Astrocyte (in vitro differentiated cells and primary cell): ENCODE measurements at regions not wholly inside any gene's neighbourhood (a gene's known extent, or its start where the extent isn't known, plus 50 kb on each side); places are given as distances from the start of the nearest gene placed in this dataset.

Source experiments
- DNase-seq: peaks from one replicate; pipeline ENCODE4 v3.0.0-alpha.2; 2010; ENCODE audit warnings: low read depth
- FAIRE-seq: peaks from 2 replicates; lab custom pipeline; 2011; peaks lifted over from hg19 to GRCh38; lab: Jason Lieb, UNC
- H2AFZ ChIP-seq: 2 replicates; pipeline ENCODE4 v1.6.0; 2012; ENCODE audit warnings: low read depth, low read length, inconsistent platforms
- H3K27ac ChIP-seq: 2 replicates; pipeline ENCODE4 v1.5.1; 2011; ENCODE audit warnings: low read depth, low read length, inconsistent platforms
- H3K27me3 ChIP-seq: 2 replicates; pipeline ENCODE4 v1.6.0; 2011; ENCODE audit warnings: low read length, inconsistent platforms; ENCODE audit not compliant: insufficient read depth
- H3K36me3 ChIP-seq: 2 replicates; pipeline ENCODE4 v1.5.1; 2011; ENCODE audit warnings: low read length, inconsistent platforms; ENCODE audit not compliant: insufficient read depth
- H3K4me1 ChIP-seq: 2 replicates; pipeline ENCODE4 v1.5.1; 2011; ENCODE audit warnings: low read length, inconsistent platforms; ENCODE audit not compliant: insufficient read depth
- H3K4me2 ChIP-seq: 2 replicates; pipeline ENCODE4 v1.6.0; 2012; ENCODE audit warnings: low read length, inconsistent platforms
- H3K4me3 ChIP-seq: 2 replicates; pipeline ENCODE4 v1.5.1; 2011; ENCODE audit warnings: low read depth, mild to moderate bottlenecking, low read length, inconsistent platforms; ENCODE audit not compliant: insufficient read depth
- H3K79me2 ChIP-seq: 2 replicates; pipeline ENCODE4 v1.6.0; 2012; ENCODE audit warnings: mild to moderate bottlenecking, low read length, inconsistent platforms; ENCODE audit not compliant: insufficient read depth
- H3K9ac ChIP-seq: 2 replicates; pipeline ENCODE4 v1.6.0; 2012; ENCODE audit warnings: mild to moderate bottlenecking, low read length, inconsistent platforms
- H3K9me3 ChIP-seq: 2 replicates; pipeline ENCODE4 v1.5.1; 2012; ENCODE audit warnings: low read depth, mild to moderate bottlenecking, low read length, inconsistent platforms; ENCODE audit not compliant: insufficient read depth
- H4K20me1 ChIP-seq: 2 replicates; pipeline ENCODE4 v1.6.0; 2012; ENCODE audit warnings: low read length, inconsistent platforms; ENCODE audit not compliant: insufficient read depth
- H3K27ac Mint-ChIP-seq: one replicate; pipeline ENCODE4 v1.8.0; 2021; ENCODE audit warnings: mild to moderate bottlenecking, mixed read lengths; ENCODE audit not compliant: unreplicated experiment
- H3K27me3 Mint-ChIP-seq: one replicate; pipeline ENCODE4 v1.8.0; 2021; ENCODE audit warnings: low read depth, mixed read lengths; ENCODE audit not compliant: unreplicated experiment
- H3K36me3 Mint-ChIP-seq: one replicate; pipeline ENCODE4 v1.8.0; 2021; ENCODE audit warnings: low read depth, mixed read lengths; ENCODE audit not compliant: unreplicated experiment
- H3K4me1 Mint-ChIP-seq: one replicate; pipeline ENCODE4 v1.8.0; 2021; ENCODE audit warnings: low read depth, mixed read lengths; ENCODE audit not compliant: unreplicated experiment
- H3K4me3 Mint-ChIP-seq: one replicate; pipeline ENCODE4 v1.8.0; 2021; ENCODE audit warnings: mild to moderate bottlenecking, moderate library complexity, mixed read lengths; ENCODE audit not compliant: unreplicated experiment
- H3K9me3 Mint-ChIP-seq: one replicate; pipeline ENCODE4 v1.8.0; 2021; ENCODE audit warnings: mild to moderate bottlenecking, mixed read lengths; ENCODE audit not compliant: unreplicated experiment
- EZH2 ChIP-seq: IDR thresholded peaks from 2 replicates; pipeline ENCODE4 v1.6.1; 2012; ENCODE audit warnings: mild to moderate bottlenecking, low read length, inconsistent platforms; ENCODE audit not compliant: insufficient read depth
- TF ChIP-seq, protein P1 (sequence below): IDR thresholded peaks from 2 replicates; pipeline ENCODE4 v1.5.1; 2011; ENCODE audit warnings: low read depth, mild to moderate bottlenecking, inconsistent platforms, low read length, moderate library complexity; ENCODE audit not compliant: insufficient read depth

DNA sequence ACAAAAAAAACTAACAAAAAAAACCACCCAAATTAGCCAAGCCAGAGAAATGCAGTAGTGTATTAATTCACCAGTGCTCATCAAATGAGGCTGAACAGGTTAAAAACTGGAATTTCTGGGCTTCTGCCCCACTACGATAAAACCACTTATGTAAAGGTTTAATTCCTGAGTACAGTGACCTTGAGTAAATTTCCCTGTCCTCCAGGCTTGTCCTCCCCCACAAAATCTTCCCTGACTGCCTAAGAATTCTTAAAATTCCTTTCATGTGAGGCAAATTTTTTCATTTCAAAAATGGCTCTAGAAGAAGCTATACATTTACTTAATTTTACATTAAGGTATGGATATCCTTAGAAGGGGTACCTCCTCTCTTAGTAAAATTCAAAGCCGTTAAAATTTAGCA, 80.1 kb upstream of the ID4 start:
- Histone ChIP-seq H4K20me1 (no peaks in the 10 kb centered on the region), H3K9ac (no peak overlapping the region), H3K27me3 (no peaks in the 10 kb centered on the region), H3K27ac (no peak overlapping the region), H3K36me3 (no peaks in the 10 kb centered on the region), H3K4me2 (peak overlapping the region; percentile 22), H3K4me3 (no peak overlapping the region), H3K4me1 (peaks cover 11% of the 10 kb centered on the region), H2AFZ (no peak overlapping the region), H3K79me2 (no peaks in the 10 kb centered on the region), H3K9me3 (no peaks in the 10 kb centered on the region)
- TF ChIP-seq, protein P1, sequence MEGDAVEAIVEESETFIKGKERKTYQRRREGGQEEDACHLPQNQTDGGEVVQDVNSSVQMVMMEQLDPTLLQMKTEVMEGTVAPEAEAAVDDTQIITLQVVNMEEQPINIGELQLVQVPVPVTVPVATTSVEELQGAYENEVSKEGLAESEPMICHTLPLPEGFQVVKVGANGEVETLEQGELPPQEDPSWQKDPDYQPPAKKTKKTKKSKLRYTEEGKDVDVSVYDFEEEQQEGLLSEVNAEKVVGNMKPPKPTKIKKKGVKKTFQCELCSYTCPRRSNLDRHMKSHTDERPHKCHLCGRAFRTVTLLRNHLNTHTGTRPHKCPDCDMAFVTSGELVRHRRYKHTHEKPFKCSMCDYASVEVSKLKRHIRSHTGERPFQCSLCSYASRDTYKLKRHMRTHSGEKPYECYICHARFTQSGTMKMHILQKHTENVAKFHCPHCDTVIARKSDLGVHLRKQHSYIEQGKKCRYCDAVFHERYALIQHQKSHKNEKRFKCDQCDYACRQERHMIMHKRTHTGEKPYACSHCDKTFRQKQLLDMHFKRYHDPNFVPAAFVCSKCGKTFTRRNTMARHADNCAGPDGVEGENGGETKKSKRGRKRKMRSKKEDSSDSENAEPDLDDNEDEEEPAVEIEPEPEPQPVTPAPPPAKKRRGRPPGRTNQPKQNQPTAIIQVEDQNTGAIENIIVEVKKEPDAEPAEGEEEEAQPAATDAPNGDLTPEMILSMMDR, result no peak
- no peak for TF ChIP-seq EZH2
- no peaks in the 10 kb centered on the region for H3K9me3 Mint-ChIP-seq
- peak overlapping the region; percentile 96 for H3K27ac Mint-ChIP-seq
- no peak for FAIRE-seq
- no peak overlapping the region for H3K4me3 Mint-ChIP-seq
- H3K36me3 Mint-ChIP-seq, result no peaks in the 10 kb centered on the region
- DNase-seq, result peak; percentile 59
- no peaks in the 10 kb centered on the region for H3K27me3 Mint-ChIP-seq
- peaks cover 20% of the 10 kb centered on the region for H3K4me1 Mint-ChIP-seq

DNA sequence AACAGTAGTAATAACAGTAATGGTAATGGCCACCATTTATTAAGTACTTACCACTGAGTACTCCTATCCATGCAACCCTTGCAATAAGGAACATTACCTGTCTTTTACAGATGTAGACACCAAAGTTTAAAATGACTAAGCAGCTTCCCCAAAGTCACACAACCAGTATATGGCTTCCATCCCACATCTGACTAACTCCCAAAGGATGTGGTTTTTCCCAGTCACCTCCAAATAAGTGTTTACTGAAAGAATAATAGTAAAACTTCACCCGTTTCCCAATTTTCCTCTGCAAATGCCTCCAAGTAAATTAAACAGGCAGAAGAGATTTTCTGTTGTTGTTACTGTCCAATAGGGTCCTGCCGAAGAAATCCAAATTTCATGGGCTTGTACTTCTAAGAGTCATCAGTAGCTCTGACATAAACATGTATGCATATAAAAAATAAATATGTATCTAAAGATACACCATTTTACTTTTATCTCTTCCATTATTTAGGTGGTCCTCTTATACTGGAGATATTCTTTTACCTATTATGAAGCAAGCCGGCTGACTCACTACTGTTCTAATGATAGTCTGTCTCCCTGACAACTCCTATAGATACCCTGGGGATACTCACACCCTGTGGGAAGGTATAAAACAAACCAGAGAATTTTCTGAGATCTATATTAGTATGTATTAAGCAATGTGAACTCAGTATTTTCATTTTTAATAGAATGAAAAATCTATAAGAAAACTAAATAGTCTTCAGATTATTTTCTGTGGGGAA, 77.9 kb upstream of the ID4 start:
- TF ChIP-seq EZH2, result no peak
- TF ChIP-seq, protein P1, result no peak
- Histone ChIP-seq H2AFZ (no peak overlapping the region), H3K36me3 (no peaks in the 10 kb centered on the region), H3K4me2 (peak overlapping the region; percentile 52), H3K27ac (peak overlapping the region; percentile 56), H3K27me3 (no peaks in the 10 kb centered on the region), H3K79me2 (no peaks in the 10 kb centered on the region), H3K9ac (no peak overlapping the region), H3K9me3 (no peaks in the 10 kb centered on the region), H3K4me1 (peaks cover 11% of the 10 kb centered on the region), H4K20me1 (no peaks in the 10 kb centered on the region), H3K4me3 (no peak overlapping the region)
- Mint-ChIP-seq H3K4me3 (no peak overlapping the region), H3K9me3 (peaks cover 1% of the 10 kb centered on the region), H3K27ac (peak overlapping the region; percentile 35), H3K4me1 (peaks cover 20% of the 10 kb centered on the region), H3K27me3 (no peaks in the 10 kb centered on the region), H3K36me3 (no peaks in the 10 kb centered on the region)
- DNase-seq (peak; percentile 90), FAIRE-seq (peak; percentile 80)

DNA sequence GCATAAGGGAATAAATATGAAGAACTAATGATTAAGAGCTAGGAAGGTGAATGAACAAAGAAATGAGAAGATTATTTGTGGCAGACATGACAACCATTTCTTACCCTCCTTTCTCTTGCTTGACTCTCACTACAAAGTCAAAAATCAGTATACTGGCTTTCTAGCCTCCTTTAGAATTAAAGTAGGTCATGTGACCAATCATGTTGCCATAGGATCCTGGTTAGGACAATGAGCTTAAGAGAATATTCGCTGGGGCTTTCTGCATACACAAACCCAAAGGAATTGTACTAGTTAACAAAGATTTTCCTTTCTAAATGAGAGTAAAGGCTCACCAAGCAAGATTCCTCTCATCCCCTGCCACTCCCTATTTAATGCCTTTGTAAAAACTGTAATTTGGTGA, 76.0 kb upstream of the ID4 start:
- no peaks in the 10 kb centered on the region for H3K36me3 ChIP-seq
- H3K27me3 Mint-ChIP-seq, result no peaks in the 10 kb centered on the region
- H3K9me3 Mint-ChIP-seq, result peaks cover 5% of the 10 kb centered on the region
- H3K27me3 ChIP-seq, result no peaks in the 10 kb centered on the region
- H3K4me1 ChIP-seq, result peaks cover 11% of the 10 kb centered on the region
- no peaks in the 10 kb centered on the region for H3K9me3 ChIP-seq
- H3K4me1 Mint-ChIP-seq, result peaks cover 17% of the 10 kb centered on the region
- H3K4me3 ChIP-seq, result no peak overlapping the region
- no peaks in the 10 kb centered on the region for H3K79me2 ChIP-seq
- no peak for DNase-seq
- H3K36me3 Mint-ChIP-seq, result no peaks in the 10 kb centered on the region
- FAIRE-seq, result no peak
- H3K4me2 ChIP-seq, result no peak overlapping the region
- TF ChIP-seq EZH2, result no peak
- TF ChIP-seq, protein P1, result no peak
- H3K9ac ChIP-seq, result no peak overlapping the region
- no peak overlapping the region for H3K27ac ChIP-seq
- H4K20me1 ChIP-seq, result no peaks in the 10 kb centered on the region
- H3K4me3 Mint-ChIP-seq, result no peak overlapping the region
- no peak overlapping the region for H2AFZ ChIP-seq
- H3K27ac Mint-ChIP-seq, result no peak overlapping the region
